Caco-2 (cell line): ENCODE measurements at regions not wholly inside any gene's neighbourhood (a gene's known extent, or its start where the extent isn't known, plus 50 kb on each side); places are given as distances from the start of the nearest gene placed in this dataset.

ENCODE experiments used
- BruUV-seq: library from RNA; stranded (reverse); fragments of 400-500 nt; replicated peaks from 2 replicates; lab custom pipeline; 2021; lab: Mats Ljungman, UMichigan
- CTCF ChIA-PET: fragments of 300-600 bp; sonication (Branson Sonifier 250); formaldehyde crosslinking; loops from one replicate; lab custom pipeline; 2022; ENCODE audit warnings: antibody characterized with exemption; lab: Charles Lee
- POLR2A ChIA-PET: fragments of 300-600 bp; sonication (Branson Sonifier 250); formaldehyde crosslinking; loops from one replicate; lab custom pipeline; 2022; ENCODE audit warnings: antibody characterized with exemption; lab: Charles Lee
- DNase-seq, 2 experiments: peaks; one replicate each; pipeline versions ENCODE4 v3.0.0 to v3.0.0-alpha.2; 2020 to 2022
- H3K27me3 ChIP-seq: replicated peaks from 2 replicates; pipeline ENCODE4 v1.6.0; 2011; ENCODE audit warnings: low read length; ENCODE audit not compliant: control insufficient read depth, insufficient read depth
- H3K36me3 ChIP-seq: 2 replicates; pipeline ENCODE4 v1.5.1; 2011; ENCODE audit warnings: low read length; ENCODE audit not compliant: control insufficient read depth, insufficient read depth
- H3K4me1 ChIP-seq: fragments of 250-450 bp; sonication (Bioruptor Pico); 2 replicates; pipeline ENCODE4 v1.5.1; 2020; ENCODE audit warnings: mild to moderate bottlenecking
- H3K4me3 ChIP-seq: 2 replicates; pipeline ENCODE4 v1.5.1; 2011; ENCODE audit warnings: low read depth, mild to moderate bottlenecking, control low read depth, low read length
- H3K9me3 ChIP-seq: fragments of 250-450 bp; sonication (Bioruptor Pico); 2 replicates; pipeline ENCODE4 v1.5.1; 2020; ENCODE audit warnings: mild to moderate bottlenecking, moderate library complexity
- H3K27ac Mint-ChIP-seq: one replicate; pipeline ENCODE4 v1.8.0; 2022; ENCODE audit warnings: mixed read lengths; ENCODE audit not compliant: unreplicated experiment
- H3K27me3 Mint-ChIP-seq: one replicate; pipeline ENCODE4 v1.8.0; 2022; ENCODE audit warnings: mixed read lengths; ENCODE audit not compliant: insufficient read depth, unreplicated experiment
- H3K36me3 Mint-ChIP-seq: one replicate; pipeline ENCODE4 v1.8.0; 2022; ENCODE audit warnings: mild to moderate bottlenecking, mixed read lengths; ENCODE audit not compliant: insufficient read depth, unreplicated experiment
- H3K4me1 Mint-ChIP-seq: one replicate; pipeline ENCODE4 v1.8.0; 2022; ENCODE audit warnings: low read depth, mixed read lengths; ENCODE audit not compliant: unreplicated experiment
- H3K4me3 Mint-ChIP-seq: one replicate; pipeline ENCODE4 v1.8.0; 2022; ENCODE audit warnings: mild to moderate bottlenecking, moderate library complexity, mixed read lengths; ENCODE audit not compliant: unreplicated experiment
- H3K9me3 Mint-ChIP-seq: one replicate; pipeline ENCODE4 v1.8.0; 2022; ENCODE audit warnings: mixed read lengths; ENCODE audit not compliant: unreplicated experiment
- intact Hi-C: fragments of 100-400 bp; cut with micrococcal nuclease; formaldehyde crosslinking; loops from one replicate; pipeline ENCODE4 v1.10.0; 2022; ENCODE audit not compliant: unreplicated experiment
- TF ChIP-seq, protein P1 (sequence below), 2 experiments: fragments of 200-600 bp in 1 of 2; IDR thresholded peaks; 1 replicate in 1 of 2; 2 replicates in 1 of 2; pipeline versions ENCODE4 v1.5.1 to v1.8.0; 2011 to 2022; ENCODE audit warnings: antibody characterized with exemption in 1 of 2, control low read depth in 1 of 2, inconsistent platforms in 1 of 2, low read depth in 1 of 2, low read length in 1 of 2, mild to moderate bottlenecking in 1 of 2, moderate library complexity in 1 of 2; ENCODE audit not compliant: insufficient read depth in 1 of 2, severe bottlenecking in 1 of 2, unreplicated experiment in 1 of 2

DNA sequence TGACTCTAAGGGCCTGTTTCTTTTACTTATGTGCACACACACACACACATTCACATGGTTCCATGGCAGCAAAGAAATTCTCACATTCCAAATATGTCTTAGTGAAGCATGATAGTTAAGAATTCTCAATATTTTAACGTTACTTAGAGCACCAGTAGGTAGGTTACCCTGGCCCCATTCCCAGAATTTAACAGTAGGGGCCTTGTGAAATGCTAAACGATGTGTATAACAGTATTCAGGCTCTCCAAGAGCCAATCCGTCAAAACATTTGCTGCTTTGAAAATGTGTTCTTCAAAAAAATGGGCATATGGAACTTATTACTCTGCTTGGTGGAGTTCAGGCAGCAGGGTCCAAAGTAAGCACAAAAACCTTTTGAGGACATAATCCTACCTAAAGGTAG is 93.7 kb upstream of the DAB2 start:
- TF ChIP-seq, protein P1, sequence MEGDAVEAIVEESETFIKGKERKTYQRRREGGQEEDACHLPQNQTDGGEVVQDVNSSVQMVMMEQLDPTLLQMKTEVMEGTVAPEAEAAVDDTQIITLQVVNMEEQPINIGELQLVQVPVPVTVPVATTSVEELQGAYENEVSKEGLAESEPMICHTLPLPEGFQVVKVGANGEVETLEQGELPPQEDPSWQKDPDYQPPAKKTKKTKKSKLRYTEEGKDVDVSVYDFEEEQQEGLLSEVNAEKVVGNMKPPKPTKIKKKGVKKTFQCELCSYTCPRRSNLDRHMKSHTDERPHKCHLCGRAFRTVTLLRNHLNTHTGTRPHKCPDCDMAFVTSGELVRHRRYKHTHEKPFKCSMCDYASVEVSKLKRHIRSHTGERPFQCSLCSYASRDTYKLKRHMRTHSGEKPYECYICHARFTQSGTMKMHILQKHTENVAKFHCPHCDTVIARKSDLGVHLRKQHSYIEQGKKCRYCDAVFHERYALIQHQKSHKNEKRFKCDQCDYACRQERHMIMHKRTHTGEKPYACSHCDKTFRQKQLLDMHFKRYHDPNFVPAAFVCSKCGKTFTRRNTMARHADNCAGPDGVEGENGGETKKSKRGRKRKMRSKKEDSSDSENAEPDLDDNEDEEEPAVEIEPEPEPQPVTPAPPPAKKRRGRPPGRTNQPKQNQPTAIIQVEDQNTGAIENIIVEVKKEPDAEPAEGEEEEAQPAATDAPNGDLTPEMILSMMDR (IDR thresholded peaks at IDR 0.05; ENCODE audit: insufficient read depth in 1 of 2, low read depth in 1 of 2, low read length in 1 of 2, severe bottlenecking in 1 of 2, unreplicated experiment in 1 of 2) = no peak
- peaks cover 30% of the 10 kb centered on the region for H3K4me1 ChIP-seq
- H3K36me3 ChIP-seq = no peaks in the 10 kb centered on the region
- H3K4me3 Mint-ChIP-seq = no peak overlapping the region
- no peaks in the 10 kb centered on the region for H3K9me3 Mint-ChIP-seq
- no peaks in the 10 kb centered on the region for H3K9me3 ChIP-seq
- intact Hi-C loops = loop anchor here (2.0 kb wide), 1 partner anchor 70 kb away; no protein-coding TSS in a partner anchor
- H3K27me3 ChIP-seq = no peaks in the 10 kb centered on the region
- peaks cover 7% of the 10 kb centered on the region for H3K4me1 Mint-ChIP-seq
- H3K27me3 Mint-ChIP-seq = no peaks in the 10 kb centered on the region
- no peak overlapping the region for H3K27ac Mint-ChIP-seq
- POLR2A ChIA-PET = no interaction called here
- no peak for DNase-seq
- H3K36me3 Mint-ChIP-seq = no peaks in the 10 kb centered on the region
- no peak overlapping the region for H3K4me3 ChIP-seq
- CTCF ChIA-PET = no interaction called here
- BruUV-seq = no TSS peak

DNA sequence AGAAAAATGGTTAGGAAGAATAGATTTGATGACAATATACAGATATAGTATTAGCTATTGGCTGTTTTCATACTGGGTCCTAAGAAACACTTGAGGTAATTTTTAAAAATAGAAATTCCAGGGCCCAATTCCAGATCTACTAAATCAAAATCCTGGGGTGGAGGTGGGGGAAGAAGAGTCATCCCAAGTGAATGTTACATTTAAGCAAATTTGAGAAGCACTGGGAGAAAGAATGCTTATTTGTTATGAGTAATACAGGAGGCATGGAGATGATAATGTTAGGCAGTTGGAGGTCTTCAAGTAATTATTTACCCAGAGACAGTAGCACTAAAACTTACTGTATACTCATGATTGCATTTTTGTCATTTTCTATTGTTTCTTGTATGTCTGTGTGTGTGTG is 93.0 kb upstream of the DAB2 start:
- peaks cover 7% of the 10 kb centered on the region for H3K4me1 Mint-ChIP-seq
- H3K4me3 Mint-ChIP-seq = no peak overlapping the region
- Histone ChIP-seq H3K9me3 (no peaks in the 10 kb centered on the region), H3K27me3 (no peaks in the 10 kb centered on the region), H3K4me3 (no peak overlapping the region), H3K4me1 (peaks cover 37% of the 10 kb centered on the region), H3K36me3 (no peaks in the 10 kb centered on the region)
- BruUV-seq = no TSS peak
- H3K9me3 Mint-ChIP-seq = no peaks in the 10 kb centered on the region
- no peaks in the 10 kb centered on the region for H3K36me3 Mint-ChIP-seq
- no peaks in the 10 kb centered on the region for H3K27me3 Mint-ChIP-seq
- ChIA-PET POLR2A (interaction anchor here (0.5 kb wide), 1 partner anchor 9 kb away, joined by 9 read pairs; no protein-coding TSS in a partner anchor), CTCF (no interaction called here)
- intact Hi-C loops = loop anchor here (2.0 kb wide), 1 partner anchor 69 kb away; no protein-coding TSS in a partner anchor
- H3K27ac Mint-ChIP-seq = no peak overlapping the region
- DNase-seq = no peak
- TF ChIP-seq, protein P1 (IDR thresholded peaks at IDR 0.05; ENCODE audit: insufficient read depth in 1 of 2, low read depth in 1 of 2, low read length in 1 of 2, severe bottlenecking in 1 of 2, unreplicated experiment in 1 of 2) = no peak

DNA sequence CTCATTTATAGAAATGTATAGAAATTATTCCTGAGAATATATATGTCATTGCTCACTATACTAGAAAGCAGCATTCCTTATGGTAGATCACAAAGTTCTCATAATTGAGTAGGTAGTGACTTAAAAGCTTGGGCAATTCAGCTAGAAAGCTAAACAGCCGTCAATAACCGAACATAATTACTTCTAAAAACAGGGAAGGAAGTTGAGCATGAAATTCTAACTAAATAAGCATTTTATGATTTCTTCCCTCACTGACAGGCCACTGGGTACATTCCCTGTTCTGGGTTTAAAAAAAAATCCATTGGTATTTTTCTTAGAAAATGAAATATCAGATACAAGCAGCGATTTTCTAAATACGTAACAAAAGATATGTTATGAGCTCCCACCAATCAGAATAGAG is 91.1 kb upstream of the DAB2 start:
- no peaks in the 10 kb centered on the region for H3K36me3 Mint-ChIP-seq
- CTCF ChIA-PET = no interaction called here
- intact Hi-C loops = no loop called here

More for the DNA sequence above, 91.1 kb upstream of the DAB2 start:
- H3K27ac Mint-ChIP-seq = no peak overlapping the region
- no peaks in the 10 kb centered on the region for H3K36me3 ChIP-seq
- TF ChIP-seq, protein P1 (IDR thresholded peaks at IDR 0.05; ENCODE audit: insufficient read depth in 1 of 2, low read depth in 1 of 2, low read length in 1 of 2, severe bottlenecking in 1 of 2, unreplicated experiment in 1 of 2) = no peak
- H3K4me3 Mint-ChIP-seq = no peak overlapping the region
- peaks cover 7% of the 10 kb centered on the region for H3K4me1 Mint-ChIP-seq
- POLR2A ChIA-PET = no interaction called here
- DNase-seq = no peak
- H3K4me3 ChIP-seq = no peak overlapping the region
- no peaks in the 10 kb centered on the region for H3K27me3 ChIP-seq
- no peaks in the 10 kb centered on the region for H3K27me3 Mint-ChIP-seq
- BruUV-seq = no TSS peak
- peaks cover 38% of the 10 kb centered on the region for H3K4me1 ChIP-seq
- H3K9me3 ChIP-seq = no peaks in the 10 kb centered on the region
- H3K9me3 Mint-ChIP-seq = no peaks in the 10 kb centered on the region
